ENCODE measurements at regions not wholly inside any gene's neighbourhood (a gene's known extent, or its start where the extent isn't known, plus 50 kb on each side); places are given as distances from the start of the nearest gene placed in this dataset.

GRCh38 chr10:113384181-113384580 is 168.7 kb upstream of the HABP2 start:
- TF ChIP-seq POLR2A (IDR thresholded peaks at IDR 0.05) = no peak
- TF ChIP-seq CTCF (IDR thresholded peaks at IDR 0.05) = no peak

Data from lower leg skin (tissue), 3 donors.